ENCODE measurements at regions not wholly inside any gene's neighbourhood (a gene's known extent, or its start where the extent isn't known, plus 50 kb on each side); places are given as distances from the start of the nearest gene placed in this dataset.
"Not testable (repeated sequence)": the region's sequence is repeated elsewhere in the genome, so short reads cannot be mapped to it uniquely, and the experiment has no call there.

GRCh38 chr1:206334481-206334880 is 131.1 kb downstream of the SRGAP2 start:
- H4K5ac ChIP-seq (ENCODE audit: insufficient read length, low read depth, low read length); H4K8ac ChIP-seq (ENCODE audit: extremely low read depth, insufficient read depth, low read length); H2BK12ac ChIP-seq (ENCODE audit: low read depth, low read length); H4K20me1 ChIP-seq (replicated peaks in 1 of 2; ENCODE audit: control insufficient read depth in 1 of 2, insufficient read depth in 2 of 2, low read length in 2 of 2); H3K9ac ChIP-seq (replicated peaks in 1 of 4; ENCODE audit: extremely low read depth in 1 of 4, low read depth in 3 of 4, low read length in 3 of 4); POLR2A ChIA-PET (ENCODE audit: partially characterized antibody); H3K23me2 ChIP-seq (ENCODE audit: low read depth, low read length); H3K4ac ChIP-seq (replicated peaks; ENCODE audit: insufficient read length, low read depth, low read length); FAIRE-seq; H3K79me1 ChIP-seq (ENCODE audit: low read depth, low read length); H3K18ac ChIP-seq (ENCODE audit: extremely low read depth, low read length); H2BK15ac ChIP-seq (ENCODE audit: low read length); CTCF ChIA-PET (ENCODE audit: partially characterized antibody); H3K27me3 ChIP-seq (replicated peaks in 1 of 4; ENCODE audit: control insufficient read depth in 3 of 4, extremely low read depth in 1 of 4, insufficient read depth in 3 of 4, low read length in 3 of 4); H3K4me1 ChIP-seq (replicated peaks in 1 of 4; ENCODE audit: control insufficient read depth in 3 of 4, insufficient read depth in 4 of 4, low read length in 3 of 4); H3K56ac ChIP-seq (replicated peaks; ENCODE audit: insufficient read length, low read depth, low read length); H3K36me3 ChIP-seq (ENCODE audit: control insufficient read depth in 2 of 4, insufficient read depth in 4 of 4, low read length in 3 of 4); H3K4me3 ChIP-seq (ENCODE audit: extremely low read depth in 1 of 4, insufficient read depth in 2 of 4, low read depth in 3 of 4, low read length in 4 of 4); H2BK5ac ChIP-seq (ENCODE audit: low read depth, low read length); H2BK20ac ChIP-seq (ENCODE audit: low read length); H2AK5ac ChIP-seq (ENCODE audit: low read depth, low read length); H3K79me2 ChIP-seq (ENCODE audit: control insufficient read depth in 1 of 2, insufficient read depth in 2 of 2, low read length in 2 of 2); H3K14ac ChIP-seq (ENCODE audit: insufficient read length); H4K91ac ChIP-seq (replicated peaks; ENCODE audit: insufficient read length, low read length); H2AFZ ChIP-seq (ENCODE audit: low read length); H2BK120ac ChIP-seq (replicated peaks; ENCODE audit: low read depth, low read length); H3K23ac ChIP-seq (ENCODE audit: insufficient read length); H3K27ac ChIP-seq (ENCODE audit: low read depth, low read length); H3K4me2 ChIP-seq (ENCODE audit: insufficient read depth in 1 of 2, low read depth in 2 of 2, low read length in 2 of 2); DNase-seq (ENCODE audit: low read depth in 1 of 2, low spot score in 2 of 2); H3K9me3 ChIP-seq (ENCODE audit: insufficient read depth in 2 of 2, low read depth in 1 of 2, low read length in 1 of 2): not testable (repeated sequence)
- 98% methylated on average over 3 of the region's 3 CpGs; no CpG with 5 or more reads in 1 of the 2 experiments for WGBS, 2 experiments (ENCODE audit: extremely low coverage in 1 of 2, insufficient coverage in 1 of 2, insufficient read length in 1 of 2, insufficient replicate concordance in 2 of 2, low coverage in 1 of 2, low lambda C conversion rate in 2 of 2, missing lambda C conversion rate in 1 of 2)

DNA sequence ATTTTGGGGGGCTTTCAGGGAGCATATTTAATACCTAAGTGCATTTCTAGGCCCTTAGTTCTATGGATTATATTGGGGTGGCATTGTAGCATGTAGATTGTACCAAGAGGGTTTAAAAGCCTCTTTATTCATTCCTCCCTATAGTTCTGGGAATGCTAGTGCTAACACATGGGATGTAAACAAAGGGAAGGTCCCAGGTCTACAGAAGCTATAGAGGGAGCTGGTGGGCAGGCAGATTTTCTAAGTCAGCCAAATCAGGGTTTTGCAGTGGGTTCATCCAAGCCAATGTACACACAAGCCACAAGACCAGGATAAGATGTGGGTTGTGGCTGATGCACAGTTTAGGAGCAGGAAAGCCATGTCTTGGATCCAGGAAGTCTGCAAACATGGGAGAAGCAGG is 131.8 kb downstream of the SRGAP2 start:
- H3K79me1 ChIP-seq (ENCODE audit: low read depth, low read length); H3K9me3 ChIP-seq (ENCODE audit: insufficient read depth in 2 of 2, low read depth in 1 of 2, low read length in 1 of 2); POLR2A ChIA-PET (ENCODE audit: partially characterized antibody); CTCF ChIA-PET (ENCODE audit: partially characterized antibody); H4K5ac ChIP-seq (ENCODE audit: insufficient read length, low read depth, low read length); H2BK12ac ChIP-seq (ENCODE audit: low read depth, low read length); H3K79me2 ChIP-seq (ENCODE audit: control insufficient read depth in 1 of 2, insufficient read depth in 2 of 2, low read length in 2 of 2); FAIRE-seq; H3K14ac ChIP-seq (ENCODE audit: insufficient read length); H3K36me3 ChIP-seq (ENCODE audit: control insufficient read depth in 2 of 4, insufficient read depth in 4 of 4, low read length in 3 of 4); H4K8ac ChIP-seq (ENCODE audit: extremely low read depth, insufficient read depth, low read length); H2BK5ac ChIP-seq (ENCODE audit: low read depth, low read length); H3K9ac ChIP-seq (replicated peaks in 1 of 4; ENCODE audit: extremely low read depth in 1 of 4, low read depth in 3 of 4, low read length in 3 of 4); H4K20me1 ChIP-seq (replicated peaks in 1 of 2; ENCODE audit: control insufficient read depth in 1 of 2, insufficient read depth in 2 of 2, low read length in 2 of 2); H3K56ac ChIP-seq (replicated peaks; ENCODE audit: insufficient read length, low read depth, low read length); H3K23ac ChIP-seq (ENCODE audit: insufficient read length); H2BK120ac ChIP-seq (replicated peaks; ENCODE audit: low read depth, low read length); H3K18ac ChIP-seq (ENCODE audit: extremely low read depth, low read length); DNase-seq (ENCODE audit: low read depth in 1 of 2, low spot score in 2 of 2); H3K4me3 ChIP-seq (ENCODE audit: extremely low read depth in 1 of 4, insufficient read depth in 2 of 4, low read depth in 3 of 4, low read length in 4 of 4); H3K23me2 ChIP-seq (ENCODE audit: low read depth, low read length); H2AFZ ChIP-seq (ENCODE audit: low read length); H4K91ac ChIP-seq (replicated peaks; ENCODE audit: insufficient read length, low read length); H3K4ac ChIP-seq (replicated peaks; ENCODE audit: insufficient read length, low read depth, low read length); H2AK5ac ChIP-seq (ENCODE audit: low read depth, low read length); H3K27me3 ChIP-seq (replicated peaks in 1 of 4; ENCODE audit: control insufficient read depth in 3 of 4, extremely low read depth in 1 of 4, insufficient read depth in 3 of 4, low read length in 3 of 4); H3K27ac ChIP-seq (ENCODE audit: low read depth, low read length); H2BK15ac ChIP-seq (ENCODE audit: low read length); H3K4me1 ChIP-seq (replicated peaks in 1 of 4; ENCODE audit: control insufficient read depth in 3 of 4, insufficient read depth in 4 of 4, low read length in 3 of 4); H3K4me2 ChIP-seq (ENCODE audit: insufficient read depth in 1 of 2, low read depth in 2 of 2, low read length in 2 of 2); H2BK20ac ChIP-seq (ENCODE audit: low read length): not testable (repeated sequence)

All from H1 (cell line).